ENCODE measurements at regions not wholly inside any gene's neighbourhood (a gene's known extent, or its start where the extent isn't known, plus 50 kb on each side); places are given as distances from the start of the nearest gene placed in this dataset.

DNA sequence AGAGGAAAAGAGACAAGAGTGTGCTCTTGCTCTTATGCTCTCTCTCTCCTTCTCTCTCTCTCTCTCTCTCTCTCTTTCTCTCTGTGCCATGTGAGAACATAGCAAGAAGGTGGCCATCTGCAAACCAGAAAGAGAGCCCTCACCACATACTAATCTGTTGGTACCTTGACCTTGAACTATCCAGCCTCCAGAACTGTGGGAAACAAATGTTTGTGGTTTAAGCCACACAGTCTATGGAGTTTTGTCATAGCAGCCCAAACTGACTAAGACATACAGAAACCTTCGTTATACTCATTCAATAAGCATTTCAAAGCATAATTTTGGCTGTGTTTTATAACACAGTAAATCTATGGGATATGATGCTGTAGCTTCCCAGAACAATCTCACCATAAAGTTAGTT, 56.4 kb upstream of the PLPP4 start:
- no CpG with 5 or more reads among the region's 1 CpG for WGBS (ENCODE audit: insufficient coverage)
- H3K9me3 ChIP-seq (replicated peaks; ENCODE audit: control insufficient read depth, low read depth, low read length), result no peaks in the 10 kb centered on the region
- DNase-seq, result no peak
- H3K36me3 ChIP-seq (ENCODE audit: control insufficient read depth, insufficient read depth, low read length), result no peaks in the 10 kb centered on the region
- no peak overlapping the region for H3K4me3 ChIP-seq (ENCODE audit: low read length)
- no peaks in the 10 kb centered on the region for H3K4me1 ChIP-seq (ENCODE audit: control insufficient read depth, insufficient read depth, low read length)
- H3K27ac ChIP-seq (ENCODE audit: low read length), result no peak overlapping the region
- H3K27me3 ChIP-seq (ENCODE audit: control insufficient read depth, insufficient read depth, low read length), result no peaks in the 10 kb centered on the region

DNA sequence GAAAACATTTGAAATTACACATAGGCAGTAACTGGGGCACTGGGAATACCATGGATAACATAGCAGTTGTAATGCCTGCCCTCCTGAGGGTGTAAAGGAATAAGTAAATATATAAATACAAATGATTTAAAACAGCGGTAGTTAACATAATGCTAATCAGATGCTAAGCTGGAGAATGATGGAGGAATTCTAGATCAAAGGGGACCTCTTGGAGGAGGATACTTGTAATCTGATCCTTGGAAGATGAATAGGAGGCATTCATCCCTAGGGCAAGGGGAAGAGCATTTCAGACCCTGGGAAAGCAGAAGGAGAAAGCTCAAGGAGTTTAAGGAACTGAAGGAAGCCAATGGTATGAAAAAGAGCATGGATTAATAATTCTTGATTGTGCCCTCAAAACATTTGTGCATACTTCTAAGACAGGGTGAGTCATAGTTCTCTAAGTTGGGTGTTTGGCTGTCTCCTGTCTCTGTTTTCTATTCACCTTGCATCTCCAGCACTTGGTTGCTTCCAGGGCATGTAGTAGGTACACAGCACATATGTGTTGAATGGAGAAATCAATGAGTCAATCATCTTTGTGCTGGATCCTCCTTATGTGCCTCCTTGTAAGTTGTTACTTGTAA, 54.8 kb upstream of the PLPP4 start:
- Histone ChIP-seq H3K27ac (ENCODE audit: low read length) (no peak overlapping the region), H3K4me3 (ENCODE audit: low read length) (no peak overlapping the region), H3K4me1 (ENCODE audit: control insufficient read depth, insufficient read depth, low read length) (no peaks in the 10 kb centered on the region), H3K9me3 (replicated peaks; ENCODE audit: control insufficient read depth, low read depth, low read length) (no peaks in the 10 kb centered on the region), H3K27me3 (ENCODE audit: control insufficient read depth, insufficient read depth, low read length) (no peaks in the 10 kb centered on the region), H3K36me3 (ENCODE audit: control insufficient read depth, insufficient read depth, low read length) (no peaks in the 10 kb centered on the region)
- WGBS (ENCODE audit: insufficient coverage), result 100% methylated on average over 1 of the region's 1 CpG
- DNase-seq, result no peak

DNA sequence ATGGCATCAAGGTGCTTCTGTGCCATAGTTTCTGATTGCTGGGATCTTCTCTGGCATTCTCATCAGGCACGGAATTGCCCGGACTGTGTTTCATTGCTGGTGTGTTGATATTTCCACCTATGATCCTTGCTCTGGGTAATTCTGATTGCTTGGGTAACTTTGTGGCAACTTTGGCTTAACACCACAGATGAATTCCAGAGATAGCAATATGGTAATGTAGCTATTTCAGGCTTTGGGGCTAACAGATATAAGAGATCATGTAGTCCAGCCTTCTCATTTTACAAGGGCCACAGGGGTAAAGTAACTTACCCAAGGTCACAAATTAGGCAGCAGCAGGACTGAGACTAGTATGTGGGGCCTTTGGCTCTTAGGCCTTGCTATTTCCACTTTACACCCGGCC, 53.9 kb upstream of the PLPP4 start:
- WGBS (ENCODE audit: insufficient coverage), result 70% methylated on average over 2 of the region's 3 CpGs
- Histone ChIP-seq H3K27me3 (ENCODE audit: control insufficient read depth, insufficient read depth, low read length) (no peaks in the 10 kb centered on the region), H3K36me3 (ENCODE audit: control insufficient read depth, insufficient read depth, low read length) (no peaks in the 10 kb centered on the region), H3K9me3 (replicated peaks; ENCODE audit: control insufficient read depth, low read depth, low read length) (no peaks in the 10 kb centered on the region), H3K4me1 (ENCODE audit: control insufficient read depth, insufficient read depth, low read length) (no peaks in the 10 kb centered on the region), H3K27ac (ENCODE audit: low read length) (no peak overlapping the region), H3K4me3 (ENCODE audit: low read length) (no peak overlapping the region)
- DNase-seq, result no peak

GRCh38 chr10:120406376-120406775, 50.7 kb upstream of the PLPP4 start:
- no peak overlapping the region for H3K4me3 ChIP-seq (ENCODE audit: low read length)
- H3K27me3 ChIP-seq (ENCODE audit: control insufficient read depth, insufficient read depth, low read length), result no peaks in the 10 kb centered on the region
- no peaks in the 10 kb centered on the region for H3K9me3 ChIP-seq (replicated peaks; ENCODE audit: control insufficient read depth, low read depth, low read length)
- H3K27ac ChIP-seq (ENCODE audit: low read length), result no peak overlapping the region
- H3K36me3 ChIP-seq (ENCODE audit: control insufficient read depth, insufficient read depth, low read length), result no peaks in the 10 kb centered on the region
- H3K4me1 ChIP-seq (ENCODE audit: control insufficient read depth, insufficient read depth, low read length), result no peaks in the 10 kb centered on the region
- DNase-seq, result no peak
- 84% methylated on average over 4 of the region's 4 CpGs for WGBS (ENCODE audit: insufficient coverage)

Data from muscle of leg (tissue), 3 donors.